ENCODE measurements at regions not wholly inside any gene's neighbourhood (a gene's known extent, or its start where the extent isn't known, plus 50 kb on each side); places are given as distances from the start of the nearest gene placed in this dataset.

GRCh38 chr14:98877065-98877464, 394.9 kb downstream of the BCL11B start:
- intact Hi-C loops (cut with micrococcal nuclease), result no loop called here

GRCh38 chr14:98878282-98878681, 393.7 kb downstream of the BCL11B start:
- intact Hi-C loops (cut with micrococcal nuclease), result no loop called here

- intact Hi-C loops (cut with micrococcal nuclease), result no loop called here
Observed at GRCh38 chr14:98886982-98887381, 385.0 kb downstream of the BCL11B start.

DNA sequence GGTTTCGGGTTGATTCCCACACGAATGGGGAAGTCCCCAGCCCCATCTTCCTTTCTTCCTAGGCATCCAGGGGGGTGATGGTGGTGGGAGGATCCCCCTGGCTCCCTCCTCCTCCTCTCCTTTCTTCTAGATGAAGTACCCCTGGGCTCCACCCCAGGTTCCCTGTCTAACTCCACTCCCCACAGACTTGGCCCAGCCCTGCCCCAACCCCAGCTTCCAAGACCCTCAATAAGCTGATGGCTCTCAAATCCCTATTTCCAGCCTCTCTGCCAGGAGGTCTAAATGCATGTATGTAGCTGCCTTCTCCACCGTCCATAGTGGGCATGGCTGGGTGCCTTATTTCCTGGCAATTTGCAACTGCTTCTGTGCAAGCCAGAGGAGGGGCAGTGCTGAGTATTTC, 383.7 kb downstream of the BCL11B start:
- intact Hi-C loops (cut with micrococcal nuclease), result no loop called here

DNA sequence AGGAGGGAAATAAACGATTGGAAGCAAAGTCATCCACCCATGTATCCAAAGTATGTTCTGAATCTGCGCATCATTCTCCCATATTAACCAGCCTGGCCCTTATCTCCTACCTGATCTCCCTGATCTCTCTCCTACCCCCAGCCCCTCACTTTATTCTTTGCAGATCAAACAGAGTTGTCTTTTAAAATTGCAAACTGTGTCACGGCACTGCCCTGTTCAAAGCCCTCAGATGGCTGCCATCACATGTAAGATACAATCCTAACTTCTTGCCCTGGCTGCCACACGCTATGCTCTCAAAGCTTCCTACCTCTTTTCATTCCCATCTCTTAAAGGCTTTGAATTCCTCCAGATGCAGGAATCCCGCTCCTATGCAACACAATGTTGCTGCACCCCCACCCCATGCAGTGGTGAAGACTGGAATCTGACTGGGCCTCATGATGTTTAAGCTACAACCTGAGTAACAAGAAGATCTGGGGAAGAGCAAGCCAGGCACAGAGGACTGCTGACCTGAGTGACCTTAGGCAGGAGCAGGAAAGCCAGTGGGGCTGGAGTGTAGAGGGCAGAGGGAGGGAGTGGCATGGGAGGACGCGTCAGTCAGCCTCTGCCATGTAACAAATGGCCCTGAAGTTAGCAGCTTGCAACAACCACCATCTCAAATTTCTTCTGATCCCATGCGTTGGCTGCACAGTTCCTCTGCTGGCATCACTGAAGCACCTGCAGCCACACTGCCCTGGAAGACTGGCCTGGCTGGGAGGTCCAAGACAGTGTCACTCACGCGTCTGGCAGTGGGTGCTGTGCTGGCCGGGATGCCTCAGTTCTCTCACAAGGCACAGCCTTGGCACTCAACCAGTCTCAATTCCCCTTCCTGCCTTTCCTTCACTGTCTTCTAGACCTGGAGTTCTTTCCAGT, 382.8 kb downstream of the BCL11B start:
- intact Hi-C loops (cut with micrococcal nuclease), result no loop called here

DNA sequence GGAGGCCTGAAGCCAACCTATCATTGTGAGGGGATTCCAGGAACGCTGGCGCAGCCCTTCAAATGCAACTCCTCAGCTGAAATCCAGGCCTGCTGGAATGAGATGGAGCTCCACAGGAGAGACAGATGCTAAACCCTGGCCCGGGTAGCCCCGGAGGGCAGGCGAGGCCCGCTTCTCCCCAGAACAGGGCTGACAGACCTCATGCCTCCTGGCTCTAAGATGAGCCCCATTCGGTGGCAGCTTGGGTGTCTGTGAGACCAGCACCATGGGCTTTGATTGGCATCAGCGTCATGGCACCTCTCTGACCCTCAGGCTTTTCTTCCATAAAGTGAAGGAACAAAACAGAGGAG, 382.2 kb downstream of the BCL11B start:
- intact Hi-C loops (cut with micrococcal nuclease), result no loop called here

DNA sequence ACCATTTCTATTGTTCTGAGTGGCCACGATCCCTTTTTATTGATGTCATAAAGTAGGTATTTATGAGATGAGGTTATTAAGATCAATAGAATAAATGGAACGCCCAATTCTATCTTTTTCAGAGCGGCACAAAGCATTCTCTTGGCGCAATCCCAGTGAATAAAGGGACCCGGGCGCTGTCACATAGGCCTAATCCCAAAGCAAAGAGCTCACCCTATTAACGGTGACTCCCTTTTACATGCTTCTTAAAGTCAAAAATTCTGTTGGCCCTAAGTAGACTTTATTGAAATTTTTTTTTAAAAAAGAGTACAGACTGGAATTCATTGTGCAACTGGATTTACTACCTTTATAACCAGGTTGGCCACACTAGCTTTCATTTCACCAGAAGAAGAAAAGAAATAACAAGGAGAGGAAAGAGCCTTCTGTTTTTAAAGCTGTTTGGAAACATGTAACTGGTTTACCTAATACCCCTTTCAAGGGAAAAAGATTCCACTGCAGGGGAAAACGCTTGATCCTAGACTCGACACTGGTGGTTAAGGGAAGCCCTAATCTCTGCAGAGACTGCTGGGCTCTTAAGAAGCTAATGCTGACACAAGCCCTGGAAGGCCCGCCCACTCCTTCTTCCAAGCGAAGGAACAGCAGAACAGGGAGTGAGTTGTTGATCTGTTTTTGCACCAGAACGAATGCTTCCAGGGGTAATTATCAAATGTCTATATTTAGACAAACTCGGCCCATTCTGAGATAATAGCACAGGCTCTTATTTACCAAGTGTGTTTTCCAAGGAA, 381.2 kb downstream of the BCL11B start:
- intact Hi-C loops (cut with micrococcal nuclease), result no loop called here

DNA sequence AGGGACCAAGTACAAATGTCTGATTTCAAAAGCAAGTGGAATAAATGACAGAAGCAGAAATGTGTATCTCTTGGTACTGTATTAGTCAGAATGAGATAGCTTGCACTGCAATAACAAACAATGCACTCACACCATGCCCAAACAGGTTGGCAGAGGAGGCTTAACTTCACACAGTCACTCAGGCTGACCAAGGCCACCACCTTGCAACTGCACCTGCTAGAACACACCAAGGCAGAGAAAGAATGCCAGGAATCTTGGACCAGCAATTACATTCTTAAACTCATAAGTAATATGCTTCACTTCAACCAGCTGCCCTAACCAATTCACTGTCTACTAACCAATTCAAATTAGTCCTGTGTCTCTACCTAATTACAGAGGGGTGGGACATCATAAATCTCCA, 378.3 kb downstream of the BCL11B start:
- intact Hi-C loops (cut with micrococcal nuclease), result no loop called here

- intact Hi-C loops (cut with micrococcal nuclease), result no loop called here
Observed at GRCh38 chr14:98894600-98894999, 377.4 kb downstream of the BCL11B start.

DNA sequence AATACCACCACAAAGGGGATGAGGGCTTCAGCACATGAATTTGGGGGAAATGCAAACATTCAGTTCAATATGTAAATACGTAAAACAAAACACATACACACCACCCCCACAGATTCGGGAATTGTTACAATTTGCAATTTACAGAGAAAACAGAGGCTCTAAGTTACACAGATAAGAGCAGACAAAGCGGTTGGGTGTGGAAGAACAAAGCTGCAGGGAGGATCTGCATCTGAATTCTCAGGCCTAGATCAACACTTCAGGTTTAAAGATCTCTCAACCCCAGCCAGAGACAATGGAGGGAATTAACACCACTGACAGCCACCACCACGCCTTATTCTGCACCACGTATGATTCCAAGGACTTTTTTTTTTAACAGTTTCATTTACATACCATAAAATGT, 375.5 kb downstream of the BCL11B start:
- intact Hi-C loops (cut with micrococcal nuclease), result no loop called here

DNA sequence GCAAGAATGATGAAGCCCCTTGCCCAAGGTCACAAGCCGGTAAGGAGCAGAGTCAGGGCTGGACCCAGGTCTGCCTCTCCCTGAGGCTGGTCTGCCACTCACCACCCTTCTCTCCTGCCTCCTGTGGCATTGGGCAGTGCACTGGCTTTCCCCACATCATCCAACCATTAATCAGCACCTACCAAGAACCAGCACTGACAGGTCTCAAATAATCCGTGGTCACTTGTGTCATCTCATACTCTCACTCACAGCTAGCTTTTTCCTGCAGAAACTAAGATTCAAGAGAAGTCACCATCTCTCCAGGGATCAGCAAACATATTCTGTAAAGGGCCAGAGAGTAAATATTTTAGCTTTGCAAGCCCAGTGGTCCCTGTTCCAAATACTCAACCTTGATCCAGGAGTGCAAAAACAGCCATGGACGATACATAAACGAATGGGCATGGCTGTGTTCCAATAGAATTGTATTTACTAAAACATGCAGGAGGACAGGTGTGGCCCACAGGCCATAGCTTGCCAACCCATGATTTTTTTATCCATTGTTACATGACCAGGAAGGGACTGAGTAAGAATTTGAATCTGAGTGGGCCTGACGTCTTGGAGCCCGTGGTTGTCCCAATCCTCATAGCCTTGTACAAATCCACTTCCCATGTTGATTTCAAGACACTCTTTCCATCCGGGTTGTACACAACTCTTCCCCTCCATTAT, 374.2 kb downstream of the BCL11B start:
- intact Hi-C loops (cut with micrococcal nuclease), result no loop called here

DNA sequence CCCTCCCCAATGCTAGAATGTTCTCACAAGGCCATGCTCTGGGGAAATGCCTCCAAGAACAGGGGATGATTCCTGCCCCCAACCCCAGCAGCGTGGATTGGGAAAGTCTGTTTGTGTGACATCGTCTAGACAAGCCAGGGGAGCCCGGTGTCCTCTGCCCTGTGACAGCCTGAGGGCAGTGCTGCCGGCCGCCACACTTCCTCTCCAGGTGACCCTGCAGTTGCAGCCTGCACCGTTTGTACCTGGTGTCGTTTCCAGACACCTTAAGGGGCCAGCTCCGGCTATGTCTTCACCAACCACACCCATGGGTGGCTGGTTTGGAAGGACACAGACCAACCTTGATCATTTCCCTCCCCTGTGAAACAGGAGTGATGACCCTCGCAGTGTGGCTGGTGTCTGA, 372.6 kb downstream of the BCL11B start:
- intact Hi-C loops (cut with micrococcal nuclease), result no loop called here

DNA sequence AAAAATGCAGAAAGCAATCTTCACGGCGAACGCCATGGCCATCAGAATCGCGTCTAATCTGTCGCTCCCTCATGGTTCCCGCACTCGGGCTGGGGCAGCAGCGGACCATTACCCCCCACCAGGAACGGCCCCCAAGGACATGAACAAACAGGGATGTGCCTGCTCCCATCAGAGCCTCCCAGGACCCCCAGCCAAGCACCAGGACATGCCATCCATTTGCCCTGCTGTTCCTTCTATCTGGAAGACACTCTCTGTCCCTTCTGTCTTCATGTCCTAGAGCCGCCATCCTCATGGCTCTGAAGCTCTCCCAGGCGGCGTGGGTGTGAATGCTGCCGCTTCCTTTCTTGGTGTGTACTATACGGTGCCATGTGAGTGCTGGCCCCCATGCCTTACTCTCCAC, 371.8 kb downstream of the BCL11B start:
- intact Hi-C loops (cut with micrococcal nuclease), result no loop called here

GRCh38 chr14:98900798-98901197, 371.2 kb downstream of the BCL11B start:
- intact Hi-C loops (cut with micrococcal nuclease), result no loop called here

DNA sequence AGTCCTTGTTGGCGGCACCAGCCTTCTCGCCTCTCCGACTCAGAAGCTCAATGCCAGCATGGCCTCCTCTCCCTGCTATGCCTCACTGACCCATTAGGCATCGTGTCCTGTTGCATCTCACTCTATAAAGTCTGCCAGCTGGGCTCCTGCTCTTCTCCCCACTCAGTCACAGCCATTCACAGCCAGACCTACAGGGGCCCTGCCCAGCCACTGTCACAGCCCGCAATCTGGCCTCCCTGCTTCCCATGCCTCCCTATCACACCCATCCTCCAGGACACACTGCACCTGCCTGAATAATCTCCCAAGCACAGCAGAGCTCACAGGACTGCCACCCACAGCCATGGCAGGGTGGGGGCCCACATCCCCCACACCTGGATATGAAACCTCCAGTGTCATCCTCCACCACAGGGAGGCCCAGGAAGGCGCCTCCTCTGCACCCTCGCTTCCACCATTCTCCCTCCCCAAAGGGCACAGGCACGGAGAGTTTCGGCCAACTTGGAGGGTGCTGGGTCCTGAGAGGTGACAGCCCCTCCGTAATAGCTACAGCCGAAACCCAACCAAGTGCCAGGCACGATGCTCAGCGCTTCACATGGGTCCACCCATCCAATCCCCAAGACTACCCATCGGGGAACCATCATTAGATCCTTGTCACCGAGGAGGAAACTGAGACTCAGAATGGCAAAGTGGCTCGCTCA, 370.3 kb downstream of the BCL11B start:
- intact Hi-C loops (cut with micrococcal nuclease), result no loop called here

DNA sequence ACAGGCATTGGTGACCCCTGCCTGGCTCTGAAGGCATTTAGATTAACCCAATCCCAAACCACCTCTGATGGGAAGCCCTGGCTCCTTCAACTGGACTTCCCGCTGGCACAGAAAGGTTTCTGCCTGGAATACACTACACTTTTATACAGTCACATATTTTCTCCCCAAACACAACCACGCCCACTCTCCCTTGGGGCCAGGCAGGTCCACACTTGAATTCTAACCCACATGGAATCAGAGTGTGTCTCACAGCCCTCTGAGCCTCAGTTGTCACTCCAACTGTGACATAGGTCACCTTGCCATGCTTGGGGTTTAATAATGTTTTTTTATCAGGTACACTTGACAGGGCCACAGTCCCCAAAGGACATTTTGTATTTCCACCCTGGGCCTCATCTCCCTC, 368.6 kb downstream of the BCL11B start:
- intact Hi-C loops (cut with micrococcal nuclease), result no loop called here

DNA sequence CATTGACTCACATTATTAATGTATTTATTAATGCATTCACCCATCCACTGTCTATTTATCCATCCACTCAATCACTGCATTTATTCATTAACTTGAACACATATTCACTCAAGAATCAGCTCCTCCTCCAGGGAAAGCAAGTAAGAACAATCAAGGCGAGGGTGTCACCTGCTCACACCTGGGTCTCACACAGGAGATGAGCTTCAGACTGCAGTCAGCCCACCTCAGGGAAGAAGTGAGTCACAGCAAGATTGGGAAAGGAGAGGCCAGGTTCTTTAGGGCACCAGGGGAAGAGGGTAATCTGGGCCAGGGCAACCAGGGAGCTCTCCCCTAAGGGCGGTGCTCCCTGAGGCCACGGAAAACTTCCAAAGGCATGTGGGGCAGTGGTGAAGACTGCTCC, 367.3 kb downstream of the BCL11B start:
- intact Hi-C loops (cut with micrococcal nuclease), result no loop called here

DNA sequence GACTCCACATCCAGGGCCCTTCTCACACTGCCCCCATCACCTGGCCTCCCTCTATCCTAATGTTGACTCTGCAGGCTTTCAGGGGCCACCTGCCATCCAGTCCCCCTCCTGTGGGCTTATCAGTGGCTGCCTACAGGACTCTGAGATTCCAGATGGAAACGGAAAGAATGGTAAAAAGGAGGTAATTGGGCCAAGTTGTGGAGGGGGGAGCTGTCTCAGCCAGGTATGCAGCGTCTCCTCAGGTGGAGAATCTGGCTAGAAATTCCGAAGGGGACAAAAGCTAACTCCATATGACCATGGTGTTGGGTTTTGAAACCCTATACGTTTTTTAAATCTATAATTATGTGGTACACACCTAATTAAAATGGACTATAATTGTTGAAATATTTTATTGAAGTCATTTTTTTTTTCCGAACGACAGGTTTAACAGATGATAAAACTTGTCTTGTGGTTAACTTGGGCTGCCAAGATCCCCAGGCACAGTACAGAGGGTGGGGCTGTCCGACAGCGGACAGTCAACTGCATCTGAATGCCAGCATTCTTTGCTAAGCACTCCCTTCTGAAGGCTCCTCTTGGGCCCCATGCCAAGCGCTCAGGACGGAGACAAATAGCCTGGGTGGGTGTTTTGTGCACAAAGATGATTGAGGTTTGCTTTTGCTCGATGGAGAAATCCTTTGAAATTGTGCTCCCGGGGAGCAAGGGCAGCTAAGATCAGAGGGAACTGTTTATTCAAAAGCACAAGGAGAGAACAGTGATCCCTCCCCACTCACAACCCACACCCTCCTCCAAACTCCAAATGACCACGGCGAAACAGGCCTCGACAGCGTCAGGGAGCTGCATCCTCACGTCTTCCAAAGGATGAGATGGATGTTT, 365.6 kb downstream of the BCL11B start:
- intact Hi-C loops (cut with micrococcal nuclease), result no loop called here

DNA sequence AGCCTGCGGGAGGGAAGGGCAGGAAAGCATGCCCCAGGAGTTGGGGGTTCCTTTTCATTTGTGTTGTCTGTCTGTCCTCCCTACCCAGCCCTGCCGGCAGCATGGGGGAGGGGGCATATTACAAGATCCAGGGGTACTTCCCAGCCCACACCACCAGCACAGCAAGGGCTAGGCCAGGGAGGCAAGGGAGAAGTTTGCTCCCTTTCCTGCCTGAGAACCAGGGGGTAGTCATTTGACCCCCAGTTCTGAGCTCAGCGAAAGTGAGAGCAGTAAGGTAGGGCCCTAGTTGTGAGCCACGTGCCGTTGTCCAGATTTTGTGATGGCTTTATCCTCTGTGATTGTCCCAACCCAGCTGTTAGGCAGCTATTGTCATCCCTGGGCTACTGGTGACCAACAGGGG, 364.7 kb downstream of the BCL11B start:
- intact Hi-C loops (cut with micrococcal nuclease), result no loop called here

DNA sequence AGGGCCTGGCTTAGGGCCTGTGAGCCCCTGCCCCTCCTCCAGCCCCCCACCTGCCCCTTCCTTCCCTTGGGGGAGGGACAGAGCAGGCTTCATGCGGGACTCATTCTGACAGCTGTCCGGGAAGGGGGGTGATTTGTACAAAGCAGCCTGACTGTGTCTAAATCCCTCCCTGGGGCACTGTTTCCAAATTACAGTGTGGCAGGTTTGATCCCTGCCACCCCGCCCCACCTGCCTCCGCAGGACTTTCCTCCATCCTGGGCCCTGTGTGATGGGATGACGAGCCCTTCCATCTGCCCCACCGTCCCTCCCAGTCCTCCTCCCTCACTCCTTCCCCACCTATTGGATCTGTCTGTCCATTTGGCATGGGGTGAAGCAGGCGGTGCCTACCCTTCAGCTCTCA, 363.9 kb downstream of the BCL11B start:
- intact Hi-C loops (cut with micrococcal nuclease), result no loop called here
